Adrenal gland (tissue), 5 donors: ENCODE measurements at regions not wholly inside any gene's neighbourhood (a gene's known extent, or its start where the extent isn't known, plus 50 kb on each side); places are given as distances from the start of the nearest gene placed in this dataset.

ENCODE experiments used
- CTCF ChIP-seq, 6 experiments: fragments of 450-650 bp in 4 of 6; fragments of 200-600 bp in 2 of 6; sonication (generic) in 1 of 6; IDR thresholded peaks; 1 replicate in 5 of 6; 2 replicates in 1 of 6; pipeline versions ENCODE4 v1.5.1 to v1.8.0; 2016 to 2021; ENCODE audit warnings: antibody characterized with exemption in 6 of 6, mild to moderate bottlenecking in 2 of 6, moderate library complexity in 1 of 6
- POLR2A ChIP-seq, 2 donors: fragments of 450-650 bp; IDR thresholded peaks; one replicate each; pipeline ENCODE4 v1.6.1; 2017; ENCODE audit warnings: antibody characterized with exemption in 2 of 2, mild to moderate bottlenecking in 2 of 2, moderate library complexity in 1 of 2
- donor health status: DM: no; HTN: no; CAD: no.

- TF ChIP-seq CTCF (IDR thresholded peaks at IDR 0.05) (no peak), POLR2A (IDR thresholded peaks at IDR 0.05) (no peak)
Measured at GRCh38 chr1:57586842-57587241, 163.0 kb upstream of the DAB1 start.
